Stimulated activated CD8-positive, alpha-beta memory T cell treated with anti-CD3 and anti-CD28 coated beads, Interleukin-4, amount 100 ng/mL, for 1 hour (primary cell): ENCODE measurements at regions not wholly inside any gene's neighbourhood (a gene's known extent, or its start where the extent isn't known, plus 50 kb on each side); places are given as distances from the start of the nearest gene placed in this dataset.

Experiments used
- DNase-seq, 2 donors: peaks; one replicate each; pipeline ENCODE4 v3.0.0-alpha.2; 2020; ENCODE audit warnings: low read depth in 2 of 2, low spot score in 1 of 2

DNA sequence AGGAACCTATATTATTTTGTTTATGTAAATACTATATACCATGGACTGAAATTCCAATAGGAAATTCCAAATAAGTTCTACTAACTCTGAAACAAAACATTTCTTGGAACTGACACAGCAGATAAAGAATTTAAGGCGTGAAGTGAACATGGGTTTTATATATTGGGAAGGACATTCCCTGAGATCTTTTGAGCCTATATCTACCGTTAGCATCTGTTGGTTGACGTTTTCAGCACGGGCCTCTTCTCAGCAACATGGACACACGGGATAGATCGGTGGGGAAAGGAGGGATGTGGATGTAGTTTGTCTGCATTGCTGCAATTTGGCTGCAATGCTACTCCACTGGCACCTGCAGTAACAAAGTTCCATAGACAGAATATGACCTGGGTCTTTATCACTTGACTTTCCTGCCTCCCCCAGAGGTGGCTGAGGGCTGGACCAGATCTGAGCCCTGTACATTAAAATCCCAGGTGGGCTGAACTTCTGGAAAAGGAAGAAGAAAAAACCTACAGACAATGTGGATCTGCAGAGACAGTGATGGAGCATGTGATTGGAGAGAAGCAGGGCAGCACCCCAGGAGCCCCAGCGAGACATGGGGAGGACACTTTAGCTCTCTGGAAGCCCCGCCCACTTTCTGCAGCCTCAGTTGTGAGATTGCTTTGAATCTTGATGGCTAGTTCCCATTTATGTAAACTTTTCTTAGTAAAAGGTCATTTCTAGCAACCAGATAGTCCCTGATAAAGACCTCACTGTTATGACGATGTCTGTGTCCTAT lies 91.2 kb upstream of the CPEB4 start:
- DNase-seq = no peak

DNA sequence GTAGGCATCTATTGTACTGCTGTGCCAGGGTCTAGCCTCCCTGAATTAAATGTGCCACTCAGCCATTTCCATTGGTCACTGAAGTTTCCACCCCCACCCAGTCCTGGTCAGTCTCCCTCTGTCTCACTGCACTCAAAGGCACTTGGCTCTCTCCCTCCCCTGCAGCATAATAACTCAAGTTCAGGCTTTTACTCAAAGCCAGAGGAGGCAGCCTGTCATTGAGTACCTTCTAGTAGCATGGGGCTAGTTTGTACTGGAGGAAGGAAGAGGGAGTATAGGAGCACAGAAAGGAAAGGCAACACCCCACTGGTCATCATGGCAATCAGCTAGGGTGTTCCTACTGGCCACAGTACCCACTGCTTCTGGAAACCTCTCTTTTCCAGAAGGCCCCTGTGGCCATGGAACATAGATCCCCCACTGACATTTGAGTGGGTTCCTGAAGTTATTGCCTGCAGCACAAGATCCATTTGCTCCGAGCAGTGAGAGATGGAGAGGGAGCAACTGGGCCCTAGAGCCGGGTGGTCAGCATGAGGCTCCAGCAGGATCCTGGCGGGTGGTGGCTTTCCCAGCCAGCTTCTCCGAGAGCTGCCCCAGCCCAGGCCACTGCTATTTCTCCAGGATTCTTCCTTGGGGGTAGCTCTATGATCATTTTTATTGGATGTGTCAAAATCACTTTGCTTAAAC lies 89.9 kb upstream of the CPEB4 start:
- no peak for DNase-seq

DNA sequence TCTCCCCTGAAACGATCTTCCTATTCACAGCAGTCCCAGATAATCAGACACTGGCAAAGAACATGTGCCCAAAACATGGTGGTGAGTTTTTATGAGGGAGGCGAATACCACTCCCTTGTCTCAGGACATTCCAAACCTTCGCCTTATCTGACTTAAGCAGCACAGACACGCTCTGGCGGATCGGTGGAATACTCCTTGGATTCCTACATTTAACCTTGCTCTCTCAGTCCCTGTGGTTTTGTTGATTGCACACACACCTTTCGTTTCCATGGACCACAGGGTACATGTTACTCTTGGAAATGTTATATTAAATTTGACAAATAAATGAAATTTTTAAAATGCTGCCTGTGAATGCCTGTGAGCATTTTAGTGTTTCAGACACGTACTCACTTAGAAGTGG lies 87.8 kb upstream of the CPEB4 start:
- DNase-seq = no peak

DNA sequence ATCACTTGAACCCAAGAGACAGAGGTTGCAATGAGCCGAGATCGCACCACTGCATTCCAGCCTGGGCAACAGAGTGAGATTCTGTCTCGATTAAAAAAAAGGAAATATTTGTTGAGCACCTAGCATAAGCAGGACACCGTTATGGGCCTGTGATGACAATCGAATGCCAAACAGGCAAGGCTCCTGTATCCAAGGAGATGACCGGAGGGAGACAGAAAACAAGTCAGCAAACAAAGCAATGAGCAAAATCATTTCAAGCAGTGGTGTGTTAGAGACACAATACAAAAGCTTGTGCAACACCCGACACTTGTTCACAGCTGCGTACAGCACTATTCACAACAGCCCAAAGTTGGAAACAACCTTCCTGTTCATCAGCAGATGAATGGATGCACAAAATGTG lies 87.1 kb upstream of the CPEB4 start:
- no peak for DNase-seq

DNA sequence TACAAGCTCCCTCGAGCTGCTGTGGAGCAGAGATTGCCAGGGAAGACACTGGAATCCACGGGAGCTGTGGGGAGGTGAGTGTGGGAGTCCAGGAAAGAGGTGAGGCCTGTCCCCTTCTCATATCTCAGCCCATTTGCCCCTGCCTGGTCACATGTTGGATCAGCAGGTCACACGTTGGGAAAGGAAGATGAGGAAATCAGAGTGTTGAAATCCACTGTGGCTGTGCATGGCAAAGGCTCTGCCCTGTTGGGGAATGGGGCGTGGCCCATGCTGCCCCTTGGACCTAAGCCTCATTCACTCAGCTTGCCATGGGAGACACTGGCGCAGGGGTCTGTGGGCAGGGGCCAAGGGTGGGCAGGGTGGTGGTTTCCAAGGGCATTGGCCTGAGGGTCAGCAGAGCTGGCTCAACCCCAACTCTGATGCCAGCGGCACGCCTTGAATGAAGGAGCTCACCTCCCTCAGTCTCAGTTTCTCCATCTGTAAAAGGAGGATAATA lies 85.4 kb upstream of the CPEB4 start:
- no peak for DNase-seq

DNA sequence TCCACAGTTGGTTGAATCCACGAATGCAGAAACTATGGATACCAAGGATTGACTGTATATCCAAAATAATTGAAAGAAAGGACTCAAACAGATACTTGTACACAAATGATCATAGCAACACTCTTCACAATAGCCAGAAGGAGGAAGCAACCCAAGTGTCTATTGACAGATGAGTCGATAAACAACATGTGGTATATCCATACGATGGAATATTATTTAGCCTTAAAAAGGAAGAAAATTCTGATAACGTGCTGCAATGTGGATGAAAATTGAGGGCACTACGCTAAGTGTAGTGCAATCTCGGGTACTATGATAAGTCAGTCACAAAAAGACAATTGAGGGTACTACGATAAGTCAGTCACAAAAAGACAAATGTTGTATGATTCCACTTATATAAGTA lies 83.6 kb upstream of the CPEB4 start:
- DNase-seq = no peak

DNA sequence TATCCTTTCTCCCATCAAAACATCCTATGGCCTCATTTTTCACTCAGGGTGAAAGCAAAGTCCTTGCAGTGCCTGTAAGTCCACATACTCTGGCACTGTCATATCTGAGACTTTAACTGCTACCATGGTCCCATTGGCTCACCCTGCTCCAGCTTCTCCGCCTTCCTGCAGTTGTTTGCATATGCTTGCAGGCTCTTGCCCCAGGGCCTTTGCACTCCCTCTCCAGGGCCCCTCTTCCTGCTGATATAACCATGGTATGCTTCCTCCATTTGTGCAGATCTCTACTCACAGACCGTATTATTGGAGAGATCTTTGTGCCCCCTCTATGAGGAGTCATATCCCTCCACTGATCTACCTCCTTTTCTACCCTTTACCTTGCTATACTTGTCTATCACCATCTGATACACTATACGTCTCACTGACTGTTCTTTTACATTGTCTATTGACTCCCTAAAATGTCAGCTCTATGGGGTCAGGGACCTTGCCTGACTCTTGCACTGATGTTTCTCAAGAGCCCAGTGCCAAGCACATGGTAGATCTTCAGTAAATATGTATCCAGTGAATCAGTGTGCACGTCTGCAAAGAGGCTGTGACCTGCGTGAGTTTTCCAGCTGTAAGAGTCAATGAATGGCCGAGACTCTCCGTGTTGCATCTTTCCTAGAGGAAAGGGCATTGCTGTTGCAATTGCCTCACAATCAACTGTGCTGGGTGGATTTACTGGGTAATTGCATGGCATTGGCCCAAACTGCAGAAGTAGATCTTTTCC lies 81.7 kb upstream of the CPEB4 start:
- DNase-seq = no peak

DNA sequence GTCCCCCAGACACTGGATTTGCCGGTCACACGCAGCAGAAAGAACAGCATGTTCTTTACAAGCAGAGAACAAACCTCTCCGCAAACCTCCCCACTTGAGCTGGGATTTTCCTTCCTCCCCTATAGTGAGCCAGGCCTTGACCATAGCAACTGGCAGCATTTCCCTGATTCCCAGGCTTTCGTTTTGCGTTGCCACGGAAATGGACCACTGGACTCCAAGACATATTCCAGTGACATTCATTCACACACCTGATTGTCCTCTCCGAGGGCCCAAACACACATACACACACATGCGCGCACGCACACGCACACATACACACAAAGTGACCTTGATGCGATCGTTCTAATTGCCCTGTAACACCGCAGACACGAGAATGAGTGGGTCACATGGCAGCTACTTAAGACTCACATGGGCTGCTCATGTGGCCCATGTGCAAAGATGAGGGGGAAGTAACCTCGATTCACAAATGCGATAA lies 80.9 kb upstream of the CPEB4 start:
- DNase-seq = no peak

DNA sequence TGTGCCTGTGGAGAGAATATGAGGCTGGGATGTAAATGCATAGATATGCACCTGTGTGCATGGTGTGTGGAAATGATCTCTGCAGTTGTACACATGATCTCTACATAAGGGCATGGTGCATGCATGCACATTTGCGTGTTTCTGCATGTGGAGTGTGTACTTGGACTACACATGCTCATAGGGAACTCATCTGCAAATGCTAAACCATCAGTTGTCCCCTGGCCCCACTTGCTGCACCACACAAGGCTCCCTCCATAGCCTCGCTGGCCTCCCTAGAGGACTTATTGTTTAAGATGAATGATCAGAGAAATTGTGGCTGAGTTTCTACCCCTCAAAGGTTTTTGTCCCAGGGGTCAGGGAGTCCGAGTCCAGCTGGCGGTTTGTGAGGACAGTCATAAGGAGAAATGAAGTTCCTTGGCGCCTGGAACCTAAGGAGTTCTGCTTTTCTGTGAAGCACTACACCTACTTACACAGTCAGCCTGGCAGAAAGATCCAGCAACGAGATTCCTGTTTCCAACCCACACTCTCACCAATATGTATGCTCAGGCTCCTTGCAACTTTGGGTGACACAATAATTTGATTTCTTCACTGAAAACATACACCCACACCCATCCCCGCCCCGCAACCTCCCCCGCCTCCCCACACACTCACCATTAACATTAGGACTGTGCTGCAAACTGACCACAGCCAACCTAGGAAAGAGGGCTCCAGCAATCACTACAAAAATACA lies 79.9 kb upstream of the CPEB4 start:
- no peak for DNase-seq

DNA sequence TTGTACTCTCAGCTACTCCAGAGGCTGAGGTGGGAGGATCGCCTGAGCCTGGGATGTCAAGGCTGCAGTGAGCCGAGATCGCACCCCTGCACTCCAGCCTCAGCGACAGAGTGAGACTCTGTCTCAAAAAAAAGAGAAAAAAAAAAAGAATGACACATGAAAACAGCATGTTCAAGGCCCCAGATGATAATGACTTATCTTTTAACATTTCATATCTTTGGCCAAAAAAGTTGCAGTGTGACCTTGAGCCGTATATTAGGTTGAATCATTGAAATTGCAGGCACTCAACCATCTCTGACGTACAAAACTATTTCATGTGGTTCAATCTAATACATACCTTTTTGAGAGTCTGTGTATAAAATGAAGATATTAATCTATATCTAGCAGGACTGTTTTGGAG lies 79.1 kb upstream of the CPEB4 start:
- DNase-seq = no peak

DNA sequence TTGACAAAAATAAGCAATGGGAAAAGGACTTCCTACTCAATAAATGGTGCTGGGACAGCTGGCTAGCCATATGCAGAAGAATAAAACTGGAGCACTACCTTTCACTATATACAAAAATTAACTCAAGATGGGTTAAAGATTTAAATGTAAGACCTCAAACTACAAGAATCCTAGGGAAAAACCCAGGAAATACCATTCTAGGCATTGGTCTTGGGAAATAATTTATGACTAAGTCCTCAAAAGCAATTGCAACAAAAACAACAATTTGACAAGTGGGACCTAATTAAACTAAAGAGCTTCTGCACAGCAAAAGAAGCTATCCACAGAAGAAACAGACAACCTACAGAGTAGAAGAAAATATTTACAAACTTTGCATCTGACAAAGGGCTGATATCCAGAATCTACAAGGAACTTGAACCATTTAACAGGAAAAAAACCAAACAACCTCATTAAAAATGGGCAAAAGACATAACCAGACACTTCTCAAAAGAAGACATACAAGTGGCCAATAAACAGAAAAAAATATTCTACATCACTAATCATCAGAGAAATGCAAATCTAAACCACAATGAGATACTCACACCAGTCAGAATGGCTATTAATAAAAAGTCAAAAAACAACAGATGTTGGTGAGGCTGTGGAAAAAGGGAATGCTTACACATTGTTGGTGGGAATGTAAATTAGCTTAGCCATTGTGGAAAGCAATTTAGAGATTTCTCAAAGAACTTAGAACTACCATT lies 75.2 kb upstream of the CPEB4 start:
- DNase-seq = no peak

DNA sequence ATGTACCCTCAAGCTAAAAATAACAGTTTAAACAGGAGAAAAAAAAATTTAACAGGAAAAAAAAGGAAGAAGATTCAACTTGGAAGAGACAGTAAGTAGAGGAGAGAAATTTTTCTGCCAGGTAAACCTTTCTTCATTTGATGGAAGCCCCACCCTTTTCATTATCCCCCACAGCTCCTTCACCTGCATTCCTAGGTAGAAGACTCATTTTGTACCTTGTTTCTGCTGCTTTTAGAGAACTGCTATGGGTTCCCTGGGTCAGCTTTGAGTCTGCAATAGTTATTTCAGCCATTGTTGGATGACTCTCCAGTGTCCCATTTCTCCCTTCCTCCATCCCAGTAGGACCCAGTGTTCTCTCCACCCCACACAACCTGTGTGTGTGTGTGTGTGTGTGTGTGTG lies 74.1 kb upstream of the CPEB4 start:
- no peak for DNase-seq

DNA sequence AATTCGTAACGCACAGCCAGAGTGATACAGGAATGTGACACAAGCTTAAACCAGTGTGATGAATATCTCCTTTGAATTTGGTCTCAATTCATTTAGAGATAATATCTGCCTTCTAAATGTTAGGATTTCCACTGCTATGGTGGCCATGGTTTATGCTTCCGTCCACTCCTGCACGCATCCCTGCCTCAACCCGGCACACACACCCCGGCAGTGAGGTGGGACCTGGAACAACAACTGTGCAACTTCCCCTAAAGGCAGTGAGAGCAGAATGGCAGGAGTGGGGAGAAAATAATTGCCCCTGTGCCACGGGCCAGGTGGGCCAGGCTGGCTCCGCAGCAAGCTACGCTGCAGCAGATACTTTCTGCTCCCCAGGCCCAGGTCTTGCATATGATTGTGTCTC lies 72.6 kb upstream of the CPEB4 start:
- no peak for DNase-seq

DNA sequence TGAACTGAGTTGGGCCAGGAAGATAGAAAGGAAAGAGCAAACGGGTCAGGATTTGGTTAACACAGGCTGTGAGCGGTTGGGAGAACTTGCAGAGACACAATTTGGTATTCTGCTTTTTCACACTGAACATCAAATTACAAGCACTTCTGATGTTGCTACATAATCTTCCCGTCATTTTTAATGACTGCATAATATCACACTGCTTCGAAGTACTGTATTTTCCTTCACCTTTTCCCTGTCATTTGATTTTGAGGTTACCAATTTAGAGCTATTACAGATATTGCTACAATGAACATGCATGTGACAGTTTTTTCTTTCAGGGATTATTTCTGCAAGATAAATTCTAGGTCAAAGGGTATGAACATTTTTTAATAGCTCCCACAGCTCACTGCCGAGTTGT lies 71.4 kb upstream of the CPEB4 start:
- DNase-seq = no peak

DNA sequence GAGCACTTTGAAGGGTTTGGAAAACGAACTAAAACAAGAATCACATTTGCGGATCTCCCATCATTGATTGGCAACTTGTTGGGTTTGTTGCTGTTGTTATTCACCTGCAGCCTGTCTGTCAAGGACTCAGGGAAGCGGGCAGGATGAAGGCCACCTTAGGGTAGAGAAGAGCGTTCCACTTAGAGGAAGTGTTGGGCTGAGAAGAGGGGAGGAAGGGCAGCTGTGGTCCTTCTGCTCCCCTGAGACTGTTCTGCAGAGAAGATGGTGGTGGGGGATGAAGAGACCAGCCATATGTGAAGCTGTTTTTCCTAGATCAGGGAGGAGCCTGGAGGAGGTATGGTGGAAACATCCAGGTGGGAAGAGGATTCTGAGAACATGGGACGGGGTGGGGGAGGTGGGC lies 70.6 kb upstream of the CPEB4 start:
- DNase-seq = no peak

DNA sequence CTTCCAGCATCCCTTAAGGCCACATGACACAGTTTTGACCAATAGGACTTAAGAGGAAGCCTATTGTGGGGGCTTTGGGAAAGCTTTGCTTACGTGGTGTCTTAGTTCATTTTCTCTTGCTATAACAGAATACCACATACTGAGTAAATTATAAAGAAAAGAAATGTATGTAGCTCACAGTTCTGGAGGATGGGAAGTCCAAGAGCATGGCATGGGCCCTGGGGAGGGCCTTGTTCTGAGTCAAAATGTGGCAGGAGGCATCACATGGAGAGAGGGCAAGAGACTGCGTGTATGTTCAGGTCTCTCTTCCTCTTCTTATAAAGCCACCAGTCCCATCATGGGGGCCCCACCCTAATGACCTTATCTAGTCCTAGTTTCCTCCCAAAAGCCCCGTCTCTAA lies 68.6 kb upstream of the CPEB4 start:
- no peak for DNase-seq

DNA sequence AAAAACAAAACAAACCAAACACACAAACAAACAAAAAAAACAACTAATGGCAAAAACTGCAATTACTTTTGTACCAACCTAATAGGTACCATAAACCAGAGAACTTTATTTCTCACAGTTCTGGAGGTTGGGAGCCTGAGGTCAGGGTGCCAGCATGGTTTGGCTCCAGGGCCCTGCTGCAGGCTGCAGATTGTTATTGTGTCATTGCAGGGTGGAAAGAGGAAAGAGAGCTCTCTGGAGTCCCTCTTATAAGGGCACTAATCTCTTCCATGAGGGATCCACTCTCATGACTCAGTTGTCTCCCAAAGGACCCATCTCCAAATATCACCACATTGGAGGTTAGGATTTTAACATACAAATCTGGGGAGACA lies 64.9 kb upstream of the CPEB4 start:
- no peak for DNase-seq

DNA sequence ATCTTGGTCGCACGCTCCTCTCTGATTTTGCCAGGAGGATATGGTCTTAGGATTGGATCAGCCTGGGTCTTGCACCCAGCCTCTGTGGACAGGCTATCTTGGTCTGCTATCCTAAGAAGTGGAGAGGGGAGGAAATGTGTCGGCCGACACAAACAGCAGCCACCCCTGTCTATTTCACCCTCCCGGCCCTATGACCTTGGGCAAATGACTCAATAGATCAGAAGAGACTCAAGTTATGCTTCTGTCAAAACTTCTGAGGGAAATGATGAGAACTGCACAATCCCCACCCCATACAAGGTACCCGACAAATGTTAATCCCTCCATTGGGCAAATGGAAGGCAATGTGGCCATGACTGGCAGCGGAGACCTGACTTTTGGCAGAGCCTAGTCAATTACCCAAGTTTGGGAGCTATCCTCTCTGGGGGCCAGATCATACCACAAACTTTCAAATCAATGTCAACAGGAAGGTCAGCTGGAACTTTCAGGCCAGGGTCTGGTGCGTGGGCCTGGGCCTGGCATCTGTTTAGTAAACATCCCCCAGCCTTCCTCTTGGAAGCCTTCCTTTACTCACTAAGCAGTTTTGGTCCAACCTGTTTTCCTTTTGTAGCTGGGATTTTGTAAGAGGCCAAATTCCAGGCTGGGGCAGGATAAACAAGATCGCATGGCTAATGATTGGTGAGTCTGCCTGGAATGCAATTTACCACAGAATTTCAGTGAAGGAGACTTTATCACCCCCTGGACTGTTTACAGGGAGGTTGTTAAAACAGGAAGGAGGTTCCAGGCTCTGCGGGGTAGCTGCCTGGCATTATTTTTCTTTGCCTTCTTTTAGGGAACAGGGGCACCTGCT lies 64.2 kb upstream of the CPEB4 start:
- no peak for DNase-seq

DNA sequence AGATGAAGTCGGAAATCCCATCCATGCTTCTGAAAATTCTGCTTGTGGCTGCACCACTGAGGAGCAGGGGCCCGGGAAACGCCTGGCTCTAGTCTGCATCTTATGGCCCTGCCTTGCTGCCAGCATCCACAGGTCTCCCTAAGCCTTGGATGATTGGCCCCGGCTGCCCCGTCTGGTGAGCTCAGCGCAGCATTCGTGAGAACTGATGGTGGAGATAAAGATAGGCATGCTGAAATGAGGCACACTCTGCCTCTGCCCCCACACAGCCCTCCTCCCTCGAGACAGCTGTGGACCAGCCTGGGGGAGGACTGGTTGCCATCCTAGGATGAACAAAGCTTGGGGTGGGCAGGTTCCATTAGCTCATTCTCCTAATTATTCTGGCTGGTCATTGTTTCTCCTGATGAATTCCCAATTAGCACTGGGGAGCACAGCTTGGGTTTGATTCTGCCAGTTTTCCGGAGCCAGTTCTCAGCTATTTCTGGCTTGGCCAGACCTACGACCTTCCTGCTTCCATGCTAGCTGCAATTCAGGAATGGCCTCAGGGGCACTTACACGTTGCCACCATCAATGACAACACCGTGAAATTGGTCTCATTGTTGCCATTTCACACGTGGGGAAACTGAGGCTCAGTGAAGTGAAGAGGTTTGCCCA lies 62.8 kb upstream of the CPEB4 start:
- no peak for DNase-seq
